Trophoblast cell (in vitro differentiated cells and primary cell): ENCODE measurements at regions not wholly inside any gene's neighbourhood (a gene's known extent, or its start where the extent isn't known, plus 50 kb on each side); places are given as distances from the start of the nearest gene placed in this dataset.

ENCODE experiments used
- DNase-seq, 2 donors: peaks; one replicate each; pipeline ENCODE4 v3.0.0-alpha.2; 2016
- H2AFZ ChIP-seq: 2 replicates; pipeline ENCODE4 v1.6.1; 2013; ENCODE audit warnings: low read length, moderate library complexity, mild to moderate bottlenecking; ENCODE audit not compliant: insufficient read depth, poor library complexity
- H2AK5ac ChIP-seq: 2 replicates; pipeline ENCODE4 v1.6.1; 2013; ENCODE audit warnings: mild to moderate bottlenecking, low read length
- H2BK120ac ChIP-seq: 2 replicates; pipeline ENCODE4 v1.6.1; 2013; ENCODE audit warnings: low read length, mild to moderate bottlenecking, moderate library complexity; ENCODE audit not compliant: insufficient read depth, poor library complexity
- H2BK12ac ChIP-seq: 2 replicates; pipeline ENCODE4 v1.6.1; 2013; ENCODE audit warnings: mild to moderate bottlenecking, low read length, moderate library complexity
- H2BK5ac ChIP-seq: 2 replicates; pipeline ENCODE4 v1.6.1; 2013; ENCODE audit warnings: low read length, low read depth, moderate library complexity, mild to moderate bottlenecking; ENCODE audit not compliant: poor library complexity
- H3K14ac ChIP-seq: 2 replicates; pipeline ENCODE4 v1.6.1; 2013; ENCODE audit warnings: mild to moderate bottlenecking, low read length
- H3K18ac ChIP-seq: 2 replicates; pipeline ENCODE4 v1.6.1; 2013; ENCODE audit warnings: mild to moderate bottlenecking, low read length
- H3K23ac ChIP-seq: 2 replicates; pipeline ENCODE4 v1.6.1; 2013; ENCODE audit warnings: low read length
- H3K27ac ChIP-seq: 2 replicates; pipeline ENCODE4 v1.5.1; 2013; ENCODE audit warnings: low read depth, mild to moderate bottlenecking, inconsistent platforms, low read length, moderate library complexity
- H3K27me3 ChIP-seq: 2 replicates; pipeline ENCODE4 v1.6.1; 2013; ENCODE audit warnings: inconsistent platforms, mild to moderate bottlenecking, low read length, moderate library complexity; ENCODE audit not compliant: insufficient read depth
- H3K36me3 ChIP-seq, 2 experiments: 1 replicate in 1 of 2; 2 replicates in 1 of 2; pipeline ENCODE4 v1.6.1; 2013; ENCODE audit warnings: low read length in 2 of 2, mild to moderate bottlenecking in 2 of 2, moderate library complexity in 1 of 2; ENCODE audit not compliant: insufficient read depth in 2 of 2, control insufficient read depth in 1 of 2
- H3K4ac ChIP-seq: 2 replicates; pipeline ENCODE4 v1.6.1; 2013; ENCODE audit warnings: low read depth, mild to moderate bottlenecking, low read length, moderate library complexity
- H3K4me1 ChIP-seq, 2 experiments: 1 replicate in 1 of 2; 2 replicates in 1 of 2; pipeline ENCODE4 v1.6.1; 2013; ENCODE audit warnings: low read length in 2 of 2, mild to moderate bottlenecking in 2 of 2, moderate library complexity in 1 of 2; ENCODE audit not compliant: insufficient read depth in 2 of 2, control insufficient read depth in 1 of 2
- H3K4me2 ChIP-seq: 2 replicates; pipeline ENCODE4 v1.6.1; 2013; ENCODE audit warnings: inconsistent platforms, mild to moderate bottlenecking, low read length, moderate library complexity
- H3K4me3 ChIP-seq: 2 replicates; pipeline ENCODE4 v1.5.1; 2013; ENCODE audit warnings: mild to moderate bottlenecking, low read depth, low read length, inconsistent platforms
- H3K79me1 ChIP-seq: one replicate; pipeline ENCODE4 v1.6.1; 2013; ENCODE audit warnings: low read length
- H3K79me2 ChIP-seq: 2 replicates; pipeline ENCODE4 v1.6.1; 2013; ENCODE audit warnings: low read length, mild to moderate bottlenecking; ENCODE audit not compliant: control insufficient read depth, insufficient read depth, poor library complexity
- H3K9ac ChIP-seq: 2 replicates; pipeline ENCODE4 v1.6.1; 2013; ENCODE audit warnings: mild to moderate bottlenecking, low read length
- H3K9me3 ChIP-seq: 2 replicates; pipeline ENCODE4 v1.6.1; 2013; ENCODE audit warnings: low read depth, mild to moderate bottlenecking, control low read depth, inconsistent platforms, low read length; ENCODE audit not compliant: insufficient read depth
- H4K12ac ChIP-seq: 2 replicates; pipeline ENCODE4 v1.6.1; 2013; ENCODE audit warnings: low read depth, mild to moderate bottlenecking, low read length, moderate library complexity
- H4K8ac ChIP-seq: 2 replicates; pipeline ENCODE4 v1.6.1; 2013; ENCODE audit warnings: low read depth, mild to moderate bottlenecking, low read length, moderate library complexity
- H4K91ac ChIP-seq: one replicate; pipeline ENCODE4 v1.6.1; 2013; ENCODE audit warnings: low read depth, mild to moderate bottlenecking, low read length, moderate library complexity
- WGBS: extraction: QIAGEN DNeasy Blood & Tissue Kit; methylation state at CpG from one replicate; pipeline ENCODE4 v1.1.7; 2013; ENCODE audit warnings: missing lambda C conversion rate; ENCODE audit not compliant: insufficient read length, insufficient coverage; ENCODE audit errors: extremely low coverage; 5-methylcytosine and 5-hydroxymethylcytosine counted together

DNA sequence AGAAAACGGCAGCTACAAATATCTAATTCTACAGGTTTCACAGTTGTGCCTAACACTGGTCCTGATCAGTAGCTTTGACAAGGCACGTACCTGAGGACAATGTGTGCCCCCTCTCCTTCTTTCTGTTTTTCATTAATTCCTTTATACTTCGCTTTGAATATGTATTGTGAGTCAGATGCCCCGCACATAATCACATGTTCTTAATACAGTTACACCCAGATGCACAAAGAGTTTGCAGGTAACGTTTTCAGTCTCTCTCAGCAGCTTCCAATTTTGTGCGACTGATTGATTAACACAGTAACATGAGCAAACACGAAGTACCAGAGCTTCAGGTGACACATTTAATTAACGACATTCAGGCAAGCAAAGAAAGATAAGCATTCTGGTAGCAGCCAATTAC, 209.8 kb upstream of the ZPLD1 start:
- H4K8ac ChIP-seq = no peak overlapping the region
- no peak overlapping the region for H3K27ac ChIP-seq
- no peak overlapping the region for H3K14ac ChIP-seq
- WGBS = no CpG with 5 or more reads among the region's 8 CpGs
- H4K12ac ChIP-seq = no peak overlapping the region
- no peak overlapping the region for H2AFZ ChIP-seq
- H3K4ac ChIP-seq = no peak overlapping the region
- H2BK12ac ChIP-seq = no peak overlapping the region
- H2AK5ac ChIP-seq = no peak overlapping the region
- no peak overlapping the region for H3K4me2 ChIP-seq
- H3K36me3 ChIP-seq = no peaks in the 10 kb centered on the region
- no peak overlapping the region for H3K4me3 ChIP-seq
- no peak overlapping the region for H2BK120ac ChIP-seq
- H3K27me3 ChIP-seq = no peaks in the 10 kb centered on the region
- H3K79me2 ChIP-seq = no peaks in the 10 kb centered on the region
- H3K23ac ChIP-seq = no peak overlapping the region
- no peaks in the 10 kb centered on the region for H3K79me1 ChIP-seq
- no peak overlapping the region for H3K18ac ChIP-seq
- H3K4me1 ChIP-seq = no peaks in the 10 kb centered on the region
- no peaks in the 10 kb centered on the region for H3K9me3 ChIP-seq
- H2BK5ac ChIP-seq = no peak overlapping the region
- DNase-seq = no peak
- H4K91ac ChIP-seq = no peak overlapping the region
- no peak overlapping the region for H3K9ac ChIP-seq

DNA sequence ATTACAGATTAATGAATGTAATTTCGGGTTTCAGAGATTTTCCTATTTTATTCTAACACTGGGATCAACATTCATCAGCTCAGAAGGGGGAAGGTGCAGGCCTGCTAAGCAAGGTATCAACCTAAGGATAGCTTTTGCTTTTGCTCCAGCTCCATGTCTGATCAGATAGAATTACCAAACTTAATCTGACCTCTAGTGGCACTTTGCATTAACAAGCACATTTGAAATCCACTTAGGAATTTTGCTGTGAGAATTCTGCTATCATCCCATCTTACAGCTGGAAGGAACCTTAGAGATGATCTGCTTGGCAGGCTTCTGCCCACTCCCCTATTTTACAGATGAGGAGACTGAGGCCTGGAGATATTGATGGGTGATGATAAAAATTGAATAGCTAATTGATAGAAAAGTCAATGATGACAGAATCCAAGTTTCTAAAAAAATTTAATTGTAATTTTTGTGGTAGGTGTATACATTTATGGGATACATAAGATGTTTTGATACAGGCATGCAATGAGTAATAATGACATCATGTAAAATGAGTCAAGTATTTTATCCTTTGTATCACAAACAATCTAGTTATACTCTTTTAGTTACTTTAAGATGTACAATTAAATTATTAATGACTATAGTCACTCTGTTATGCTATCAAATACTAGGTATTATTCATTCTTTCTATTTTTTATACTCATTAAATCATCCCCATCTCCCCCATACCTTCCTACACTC, 209.2 kb upstream of the ZPLD1 start:
- H2AFZ ChIP-seq = no peak overlapping the region
- H3K79me1 ChIP-seq = no peaks in the 10 kb centered on the region
- no peak overlapping the region for H2AK5ac ChIP-seq
- peak; percentile 14 to 77 for DNase-seq
- no peak overlapping the region for H2BK12ac ChIP-seq
- no peak overlapping the region for H2BK5ac ChIP-seq
- H4K91ac ChIP-seq = no peak overlapping the region
- no peaks in the 10 kb centered on the region for H3K79me2 ChIP-seq
- no peak overlapping the region for H4K12ac ChIP-seq
- H2BK120ac ChIP-seq = no peak overlapping the region
- H3K23ac ChIP-seq = no peak overlapping the region
- H3K9ac ChIP-seq = no peak overlapping the region
- H3K14ac ChIP-seq = no peak overlapping the region
- H3K36me3 ChIP-seq = no peaks in the 10 kb centered on the region
- WGBS = no CpG with 5 or more reads among the region's 1 CpG
- H3K27me3 ChIP-seq = no peaks in the 10 kb centered on the region
- no peaks in the 10 kb centered on the region for H3K9me3 ChIP-seq
- no peak overlapping the region for H3K4me3 ChIP-seq
- no peak overlapping the region for H4K8ac ChIP-seq
- H3K27ac ChIP-seq = no peak overlapping the region
- no peak overlapping the region for H3K18ac ChIP-seq
- no peak overlapping the region for H3K4ac ChIP-seq
- H3K4me1 ChIP-seq = no peaks in the 10 kb centered on the region
- no peak overlapping the region for H3K4me2 ChIP-seq

DNA sequence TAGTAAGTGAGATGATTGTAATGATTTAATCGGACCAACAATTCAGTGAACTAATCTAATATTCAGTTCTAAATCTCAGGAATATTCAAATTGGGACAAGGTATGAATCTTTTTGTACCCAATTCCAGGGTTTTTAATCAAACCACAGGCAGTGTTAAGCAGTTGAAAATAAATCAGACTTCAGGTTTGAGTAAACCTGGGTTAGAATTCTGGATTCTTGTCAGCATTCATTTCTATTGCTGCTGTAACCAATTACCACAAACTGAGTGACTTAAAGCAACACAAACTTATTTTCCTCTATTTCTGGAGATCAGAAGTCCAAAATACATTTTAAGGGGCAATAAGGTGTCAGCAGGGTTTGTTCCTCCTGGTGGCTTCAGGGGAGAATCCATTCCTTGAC, 208.4 kb upstream of the ZPLD1 start:
- no peak overlapping the region for H4K8ac ChIP-seq
- no CpG with 5 or more reads among the region's 1 CpG for WGBS

GRCh38 chr3:102229062-102229655, 205.7 kb upstream of the ZPLD1 start:
- Histone ChIP-seq H4K8ac (no peak overlapping the region), H3K27me3 (no peaks in the 10 kb centered on the region), H2AFZ (no peak overlapping the region), H3K4me1 (no peaks in the 10 kb centered on the region), H3K23ac (no peak overlapping the region), H4K91ac (no peak overlapping the region), H4K12ac (no peak overlapping the region), H3K4me2 (no peak overlapping the region), H3K14ac (no peak overlapping the region), H3K79me1 (no peaks in the 10 kb centered on the region), H2BK12ac (no peak overlapping the region), H3K18ac (no peak overlapping the region), H2BK120ac (no peak overlapping the region), H3K9ac (no peak overlapping the region), H3K9me3 (no peaks in the 10 kb centered on the region), H3K36me3 (no peaks in the 10 kb centered on the region), H3K4me3 (no peak overlapping the region), H2BK5ac (no peak overlapping the region), H3K27ac (no peak overlapping the region), H2AK5ac (no peak overlapping the region), H3K79me2 (no peaks in the 10 kb centered on the region), H3K4ac (no peak overlapping the region)
- peak; percentile 71 to 94 for DNase-seq
- no CpG with 5 or more reads among the region's 7 CpGs for WGBS

More for the DNA sequence above, 208.4 kb upstream of the ZPLD1 start:
- Histone ChIP-seq H3K4me1 (no peaks in the 10 kb centered on the region), H4K91ac (no peak overlapping the region), H2BK12ac (no peak overlapping the region), H2AFZ (no peak overlapping the region), H2BK120ac (no peak overlapping the region), H2AK5ac (no peak overlapping the region), H3K9me3 (no peaks in the 10 kb centered on the region), H3K27ac (no peak overlapping the region), H3K27me3 (no peaks in the 10 kb centered on the region), H3K9ac (no peak overlapping the region), H3K4me3 (no peak overlapping the region), H3K14ac (no peak overlapping the region), H3K36me3 (no peaks in the 10 kb centered on the region), H3K79me2 (no peaks in the 10 kb centered on the region), H3K79me1 (no peaks in the 10 kb centered on the region), H3K4me2 (no peak overlapping the region), H3K23ac (no peak overlapping the region), H4K12ac (no peak overlapping the region), H3K4ac (no peak overlapping the region), H3K18ac (no peak overlapping the region), H2BK5ac (no peak overlapping the region)
- DNase-seq = no peak
